HepG2 (cell line): ENCODE measurements at regions not wholly inside any gene's neighbourhood (a gene's known extent, or its start where the extent isn't known, plus 50 kb on each side); places are given as distances from the start of the nearest gene placed in this dataset.

Experiments used
- ATAC-seq: fragments of 200-7000 bp; cut with Tn5 transposase; 3 replicates; pipeline ENCODE4 v1.9.1; 2020; ENCODE audit warnings: mild to moderate bottlenecking, moderate library complexity
- BruUV-seq: library from RNA; stranded (reverse); fragments of 400-500 nt; replicated peaks from 2 replicates; lab custom pipeline; 2021; lab: Mats Ljungman, UMichigan
- CTCF ChIA-PET: fragments of 300-600 bp; formaldehyde crosslinking; extraction: SDS; loops from one replicate; lab custom pipeline; 2021; ENCODE audit warnings: low total read pairs, inconsistent platforms, low intra/inter-chr PET ratio; lab: Yijun Ruan, JAX
- POLR2A ChIA-PET: fragments of 350-600 bp; sonication (Branson Sonifier 250); formaldehyde crosslinking; loops from one replicate; lab custom pipeline; 2020; ENCODE audit warnings: antibody characterized with exemption, inconsistent platforms; lab: Yijun Ruan, JAX
- DNase-seq: peaks from one replicate; pipeline ENCODE4 v3.0.0-alpha.2; 2015; ENCODE audit warnings: low spot score
- FAIRE-seq: peaks from 3 replicates; lab custom pipeline; 2011; peaks lifted over from hg19 to GRCh38; lab: Jason Lieb, UNC
- H2AFZ ChIP-seq: one replicate; pipeline ENCODE4 v1.6.1; 2011; ENCODE audit warnings: low read length, inconsistent platforms
- H3K27ac ChIP-seq: fragments of 300-600 bp; 3 replicates; pipeline ENCODE4 v1.8.0; 2011; ENCODE audit warnings: mixed run types, mild to moderate bottlenecking, mixed read lengths, low read length, inconsistent platforms; ENCODE audit not compliant: insufficient read depth; ENCODE audit errors: extremely low read length
- H3K27me3 ChIP-seq, 2 experiments: fragments of 200-600 bp in 1 of 2; 2 replicates in 1 of 2; 3 replicates in 1 of 2; pipeline versions ENCODE4 v1.6.0 to v1.8.0; 2011; ENCODE audit warnings: low read length in 2 of 2, mild to moderate bottlenecking in 2 of 2, moderate library complexity in 2 of 2, inconsistent platforms in 1 of 2; ENCODE audit not compliant: insufficient read depth in 2 of 2, control insufficient read depth in 1 of 2
- H3K36me3 ChIP-seq, 2 experiments: fragments of 200-600 bp in 1 of 2; replicated peaks in 1 of 2; 2 replicates in 1 of 2; 3 replicates in 1 of 2; pipeline versions ENCODE4 v1.5.1 to v1.8.0; 2011; ENCODE audit warnings: low read length in 2 of 2, inconsistent platforms in 1 of 2; ENCODE audit not compliant: insufficient read depth in 2 of 2, control insufficient read depth in 1 of 2
- H3K4me1 ChIP-seq: 2 replicates; pipeline ENCODE4 v1.5.1; 2012; ENCODE audit warnings: low read length, inconsistent platforms; ENCODE audit not compliant: insufficient read depth
- H3K4me2 ChIP-seq: 2 replicates; pipeline ENCODE4 v1.6.0; 2011; ENCODE audit warnings: low read depth, low read length, inconsistent platforms
- H3K4me3 ChIP-seq, 3 experiments: fragments of 200-600 bp in 1 of 3; sonication (generic), shearing (Covaris generic) in 1 of 3; replicated peaks in 1 of 3; 2 replicates each; pipeline ENCODE4 v1.5.1; 2011 to 2016; ENCODE audit warnings: low read length in 3 of 3, inconsistent platforms in 2 of 3, low read depth in 2 of 3, mild to moderate bottlenecking in 2 of 3, control low read depth in 1 of 3, mixed read lengths in 1 of 3; ENCODE audit not compliant: insufficient read depth in 1 of 3
- H3K79me2 ChIP-seq: one replicate; pipeline ENCODE4 v1.6.1; 2011; ENCODE audit warnings: low read length, inconsistent platforms; ENCODE audit not compliant: insufficient read depth
- H3K9ac ChIP-seq: 2 replicates; pipeline ENCODE4 v1.6.0; 2011; ENCODE audit warnings: mild to moderate bottlenecking, low read depth, low read length, inconsistent platforms; ENCODE audit not compliant: insufficient read depth
- H3K9me3 ChIP-seq: 2 replicates; pipeline ENCODE4 v1.5.1; 2012; ENCODE audit warnings: mild to moderate bottlenecking, low read length
- H4K20me1 ChIP-seq: 2 replicates; pipeline ENCODE4 v1.6.0; 2011; ENCODE audit warnings: inconsistent platforms, mild to moderate bottlenecking, low read length, moderate library complexity; ENCODE audit not compliant: insufficient read depth
- E2F2 ChIP-seq: sonication (generic); formaldehyde crosslinking; IDR thresholded peaks from 2 replicates; pipeline ENCODE4 v1.4.0; 2020; ENCODE audit warnings: missing genetic modification reagents, borderline replicate concordance
- MAF1 ChIP-seq: sonication (generic); formaldehyde crosslinking; IDR thresholded peaks from 2 replicates; pipeline ENCODE4 v1.5.0; 2020; ENCODE audit warnings: missing genetic modification reagents, borderline replicate concordance
- MTA3 ChIP-seq: sonication (generic); formaldehyde crosslinking; IDR thresholded peaks from 2 replicates; pipeline ENCODE4 v1.4.0; 2020; ENCODE audit warnings: missing genetic modification reagents
- PHF5A ChIP-seq: IDR thresholded peaks from one replicate; pipeline ENCODE4 v1.6.1; 2018; ENCODE audit warnings: low read depth, missing genetic modification reagents; ENCODE audit not compliant: unreplicated experiment
- RFX1 ChIP-seq: fragments of 450-650 bp; IDR thresholded peaks from 2 replicates; pipeline ENCODE4 v1.6.1; 2017
- SNAI1 ChIP-seq: sonication (generic); formaldehyde crosslinking; IDR thresholded peaks from 2 replicates; pipeline ENCODE4 v1.5.0; 2020; ENCODE audit warnings: mild to moderate bottlenecking, missing genetic modification reagents, borderline replicate concordance
- SP2 ChIP-seq: sonication (generic); formaldehyde crosslinking; IDR thresholded peaks from 2 replicates; pipeline ENCODE4 v1.5.1; 2020; ENCODE audit warnings: mild to moderate bottlenecking, missing genetic modification reagents
- TOE1 ChIP-seq: sonication (generic); formaldehyde crosslinking; IDR thresholded peaks from 2 replicates; pipeline ENCODE4 v1.4.0; 2020; ENCODE audit warnings: mild to moderate bottlenecking, missing genetic modification reagents
- ZBTB20 ChIP-seq: sonication (generic); formaldehyde crosslinking; IDR thresholded peaks from 2 replicates; pipeline ENCODE4 v1.8.1; 2023; ENCODE audit warnings: missing genetic modification reagents, low read depth, mild to moderate bottlenecking, borderline replicate concordance
- ZNF280B ChIP-seq: sonication (generic); formaldehyde crosslinking; IDR thresholded peaks from 2 replicates; pipeline ENCODE4 v1.5.0; 2020; ENCODE audit warnings: missing genetic modification reagents, mild to moderate bottlenecking, borderline replicate concordance
- ZNF607 ChIP-seq: sonication (generic); formaldehyde crosslinking; IDR thresholded peaks from 2 replicates; pipeline ENCODE4 v1.5.1; 2020; ENCODE audit warnings: missing genetic modification reagents, mild to moderate bottlenecking, borderline replicate concordance
- ZNF629 ChIP-seq: sonication (generic); formaldehyde crosslinking; conservative IDR thresholded peaks from 2 replicates; pipeline ENCODE4 v1.5.0; 2020; ENCODE audit warnings: missing genetic modification reagents
- ZNF83 ChIP-seq: sonication (generic); formaldehyde crosslinking; IDR thresholded peaks from 2 replicates; pipeline ENCODE4 v1.4.0; 2020; ENCODE audit warnings: missing genetic modification reagents, mild to moderate bottlenecking, borderline replicate concordance
- WGBS: methylation state at CpG from one replicate; pipeline ENCODE4 v1.1.6; 2017; ENCODE audit warnings: low lambda C conversion rate; 5-methylcytosine and 5-hydroxymethylcytosine counted together
- in situ Hi-C: cut with HindIII; loops from 2 replicates; pipeline ENCODE4 v1.10.0; 2017; ENCODE audit warnings: low pct_unique_long_range_greater_than_20kb; ENCODE audit not compliant: extremely low pct_ligation_motif_present
- intact Hi-C: fragments of 100-400 bp; cut with micrococcal nuclease; formaldehyde crosslinking; loops from one replicate; pipeline ENCODE4 v1.10.0; 2022; ENCODE audit not compliant: unreplicated experiment

GRCh38 chr2:82339805-82340204 is 2035.3 kb upstream of the LRRTM1 start:
- H3K36me3 ChIP-seq: no peaks in the 10 kb centered on the region
- no peak overlapping the region for H3K4me3 ChIP-seq
- no peaks in the 10 kb centered on the region for H4K20me1 ChIP-seq
- CTCF ChIA-PET: no interaction called here
- no peaks in the 10 kb centered on the region for H3K4me1 ChIP-seq
- 24% methylated on average over 2 of the region's 2 CpGs for WGBS
- H3K9me3 ChIP-seq: no peaks in the 10 kb centered on the region
- no peak overlapping the region for H3K9ac ChIP-seq
- no peaks in the 10 kb centered on the region; a peak in 1 of 5 replicates for H3K27me3 ChIP-seq
- no peak for ATAC-seq
- no peak overlapping the region for H3K4me2 ChIP-seq
- POLR2A ChIA-PET: no interaction called here
- no peak overlapping the region for H2AFZ ChIP-seq
- in situ Hi-C loops: no loop called here
- no peak for TF ChIP-seq MAF1 (CRISPR knock-in tag)
- no peak for TF ChIP-seq SNAI1 (CRISPR knock-in tag)
- no peak for TF ChIP-seq TOE1 (CRISPR knock-in tag)
- no peak for TF ChIP-seq ZNF83 (CRISPR knock-in tag)
- no peak for TF ChIP-seq ZNF280B
- no peak for TF ChIP-seq ZBTB20 (CRISPR knock-in tag)
- TF ChIP-seq SP2 (CRISPR knock-in tag): no peak
- TF ChIP-seq ZNF607: no peak
- TF ChIP-seq PHF5A (CRISPR knock-in tag): no peak
- TF ChIP-seq MTA3 (CRISPR knock-in tag): no peak
- no peak for TF ChIP-seq RFX1
- TF ChIP-seq E2F2 (CRISPR knock-in tag): no peak
- TF ChIP-seq ZNF629 (CRISPR knock-in tag): no peak
- H3K79me2 ChIP-seq: no peaks in the 10 kb centered on the region
- no peak for DNase-seq
- no peak overlapping the region for H3K27ac ChIP-seq
- no peak for FAIRE-seq
- no TSS peak for BruUV-seq
- intact Hi-C loops: loop anchor here (5.0 kb wide), 2 partner anchors 857 to 1477 kb away; no protein-coding TSS in a partner anchor
